ENCODE measurements at regions not wholly inside any gene's neighbourhood (a gene's known extent, or its start where the extent isn't known, plus 50 kb on each side); places are given as distances from the start of the nearest gene placed in this dataset.

DNA sequence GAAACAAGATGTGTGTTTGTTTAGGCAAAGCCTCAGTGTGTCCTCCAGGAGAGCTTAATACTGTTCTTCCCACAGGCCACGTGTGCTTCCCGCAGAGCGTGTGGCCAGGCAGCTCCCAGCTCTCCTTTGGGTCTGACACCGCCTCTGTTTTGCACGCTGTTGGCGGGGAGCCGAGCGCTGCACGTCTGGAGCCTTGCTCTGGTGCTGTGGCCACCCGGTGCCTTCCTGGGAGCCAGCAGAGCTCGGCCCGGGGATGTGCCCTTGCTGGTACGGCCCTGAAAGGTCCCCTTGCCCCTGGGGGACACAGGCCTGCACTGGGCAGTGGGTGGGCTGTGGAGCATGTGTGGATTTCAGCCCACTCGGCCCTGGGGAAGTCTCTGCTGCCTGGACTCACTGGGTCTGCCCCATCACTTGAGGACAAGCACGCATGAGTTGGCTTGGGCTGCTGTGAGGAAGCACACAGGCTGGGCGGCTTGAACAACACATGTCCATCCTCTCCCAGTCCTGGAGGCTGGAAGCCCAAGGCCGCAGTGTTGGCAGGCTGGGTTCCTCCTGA is 160.7 kb upstream of the HDAC4 start:
- Histone ChIP-seq H3K27ac (ENCODE audit: low read depth in 1 of 2, low read length in 2 of 2) (no peak overlapping the region), H3K4me2 (replicated peaks; ENCODE audit: extremely low read depth, low read length, poor library complexity, severe bottlenecking) (no peak overlapping the region), H3K9me3 (replicated peaks in 1 of 2; ENCODE audit: control insufficient read depth in 1 of 2, insufficient read depth in 1 of 2, low read length in 2 of 2) (no peaks in the 10 kb centered on the region), H3K36me3 (replicated peaks in 1 of 2; ENCODE audit: control insufficient read depth in 1 of 2, insufficient read depth in 2 of 2, low read length in 2 of 2) (no peaks in the 10 kb centered on the region), H3K4me1 (ENCODE audit: control insufficient read depth in 1 of 2, insufficient read depth in 2 of 2, low read length in 2 of 2) (no peaks in the 10 kb centered on the region), H3K4me3 (replicated peaks in 1 of 3; ENCODE audit: low read depth in 2 of 3, low read length in 3 of 3) (no peak overlapping the region), H2AFZ (ENCODE audit: insufficient read depth, low read depth, low read length, poor library complexity, severe bottlenecking) (no peak overlapping the region), H4K20me1 (ENCODE audit: insufficient read depth, low read length) (no peaks in the 10 kb centered on the region), H3K9ac (ENCODE audit: insufficient read depth, low read length, poor library complexity, severe bottlenecking) (no peak overlapping the region), H3K79me2 (ENCODE audit: insufficient read depth, low read length) (no peaks in the 10 kb centered on the region), H3K27me3 (ENCODE audit: control insufficient read depth in 2 of 2, insufficient read depth in 2 of 2, low read length in 2 of 2) (peaks cover 0 to 12% of the 10 kb centered on the region in 2 donors)
- Mint-ChIP-seq H3K9me3 (peaks cover 0 to 1% (median 0%) of the 10 kb centered on the region in 7 donors), H3K4me1 (no peaks in the 10 kb centered on the region), H3K36me3 (no peaks in the 10 kb centered on the region), H3K4me3 (no peak overlapping the region), H3K27ac (peak overlapping the region in 1 of 7 donors; percentile 85), H3K27me3 (ENCODE audit: low read depth in 3 of 3) (peaks cover 1 to 10% (median 7%) of the 10 kb centered on the region in 3 donors)
- WGBS (ENCODE audit: insufficient coverage): over 99% methylated on average over 15 of the region's 17 CpGs
- intact Hi-C loops (cut with micrococcal nuclease): no loop called here
- no peak for DNase-seq
- TF ChIP-seq CTCF (IDR thresholded peaks at IDR 0.05): no peak

DNA sequence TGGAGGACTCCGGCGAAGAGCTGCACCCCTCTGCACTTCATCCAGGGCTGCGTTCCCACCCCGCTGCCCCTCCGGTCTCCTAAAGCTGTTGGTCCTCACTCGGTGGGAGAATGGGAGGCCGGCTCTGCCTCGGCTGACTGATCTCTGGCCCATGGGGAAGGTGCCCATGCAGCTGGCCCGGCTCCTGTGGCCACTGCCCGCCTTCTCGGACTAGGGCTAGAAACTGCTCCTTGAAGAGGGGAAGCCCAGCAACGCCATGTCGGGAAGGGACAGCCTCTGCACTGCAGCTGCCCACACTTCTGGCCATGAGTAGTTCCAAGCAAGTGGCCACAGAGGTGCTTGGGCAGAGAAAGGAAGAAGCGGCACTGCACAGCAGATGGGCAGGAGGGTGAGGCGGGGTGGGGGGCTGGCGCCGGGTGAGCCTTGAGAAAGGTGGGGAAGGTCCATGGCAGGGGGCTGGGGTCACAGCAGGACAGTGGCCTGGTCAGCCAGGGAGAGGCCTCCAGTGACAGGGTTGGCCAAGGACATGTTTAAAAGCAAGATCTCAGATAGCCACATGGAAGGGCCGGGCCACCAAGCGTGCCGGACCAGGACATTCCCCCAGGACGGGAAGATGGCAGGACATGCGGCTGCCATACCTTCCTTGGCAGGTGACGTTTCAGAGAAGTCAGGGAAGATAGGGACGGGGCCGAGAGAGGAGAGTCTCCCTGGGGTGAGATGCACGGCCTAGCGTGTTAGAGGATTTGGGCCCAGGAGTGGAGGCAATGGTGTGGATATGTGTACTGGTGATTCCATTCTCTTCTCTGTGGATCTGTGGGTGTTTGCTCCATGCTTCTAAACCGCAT is 158.8 kb upstream of the HDAC4 start:
- WGBS (ENCODE audit: insufficient coverage): 97% methylated on average over 21 of the region's 28 CpGs
- peak overlapping the region in 1 of 7 donors; percentile 64 for H3K27ac Mint-ChIP-seq

More for the DNA sequence above, 158.8 kb upstream of the HDAC4 start:
- Mint-ChIP-seq H3K36me3 (no peaks in the 10 kb centered on the region), H3K4me3 (no peak overlapping the region), H3K9me3 (peaks cover 0 to 1% (median 0%) of the 10 kb centered on the region in 7 donors), H3K27me3 (ENCODE audit: low read depth in 3 of 3) (peaks cover 1 to 13% (median 9%) of the 10 kb centered on the region in 3 donors), H3K4me1 (peaks cover 10% of the 10 kb centered on the region)
- Histone ChIP-seq H3K36me3 (replicated peaks in 1 of 2; ENCODE audit: control insufficient read depth in 1 of 2, insufficient read depth in 2 of 2, low read length in 2 of 2) (no peaks in the 10 kb centered on the region), H3K9ac (ENCODE audit: insufficient read depth, low read length, poor library complexity, severe bottlenecking) (no peak overlapping the region), H3K4me3 (replicated peaks in 1 of 3; ENCODE audit: low read depth in 2 of 3, low read length in 3 of 3) (no peak overlapping the region), H3K4me2 (replicated peaks; ENCODE audit: extremely low read depth, low read length, poor library complexity, severe bottlenecking) (no peak overlapping the region), H3K27ac (ENCODE audit: low read depth in 1 of 2, low read length in 2 of 2) (no peak overlapping the region), H2AFZ (ENCODE audit: insufficient read depth, low read depth, low read length, poor library complexity, severe bottlenecking) (no peak overlapping the region), H4K20me1 (ENCODE audit: insufficient read depth, low read length) (no peaks in the 10 kb centered on the region), H3K79me2 (ENCODE audit: insufficient read depth, low read length) (no peaks in the 10 kb centered on the region), H3K4me1 (ENCODE audit: control insufficient read depth in 1 of 2, insufficient read depth in 2 of 2, low read length in 2 of 2) (peaks cover 0 to 9% of the 10 kb centered on the region in 2 donors), H3K9me3 (replicated peaks in 1 of 2; ENCODE audit: control insufficient read depth in 1 of 2, insufficient read depth in 1 of 2, low read length in 2 of 2) (no peaks in the 10 kb centered on the region), H3K27me3 (ENCODE audit: control insufficient read depth in 2 of 2, insufficient read depth in 2 of 2, low read length in 2 of 2) (peaks cover 0 to 2% of the 10 kb centered on the region in 2 donors)
- DNase-seq: no peak
- intact Hi-C loops (cut with micrococcal nuclease): no loop called here
- TF ChIP-seq CTCF (IDR thresholded peaks at IDR 0.05): no peak
